ENCODE measurements at regions not wholly inside any gene's neighbourhood (a gene's known extent, or its start where the extent isn't known, plus 50 kb on each side); places are given as distances from the start of the nearest gene placed in this dataset.
A peak's percentile ranks its signal among the peaks of the same experiment; 100 is the strongest.

DNA sequence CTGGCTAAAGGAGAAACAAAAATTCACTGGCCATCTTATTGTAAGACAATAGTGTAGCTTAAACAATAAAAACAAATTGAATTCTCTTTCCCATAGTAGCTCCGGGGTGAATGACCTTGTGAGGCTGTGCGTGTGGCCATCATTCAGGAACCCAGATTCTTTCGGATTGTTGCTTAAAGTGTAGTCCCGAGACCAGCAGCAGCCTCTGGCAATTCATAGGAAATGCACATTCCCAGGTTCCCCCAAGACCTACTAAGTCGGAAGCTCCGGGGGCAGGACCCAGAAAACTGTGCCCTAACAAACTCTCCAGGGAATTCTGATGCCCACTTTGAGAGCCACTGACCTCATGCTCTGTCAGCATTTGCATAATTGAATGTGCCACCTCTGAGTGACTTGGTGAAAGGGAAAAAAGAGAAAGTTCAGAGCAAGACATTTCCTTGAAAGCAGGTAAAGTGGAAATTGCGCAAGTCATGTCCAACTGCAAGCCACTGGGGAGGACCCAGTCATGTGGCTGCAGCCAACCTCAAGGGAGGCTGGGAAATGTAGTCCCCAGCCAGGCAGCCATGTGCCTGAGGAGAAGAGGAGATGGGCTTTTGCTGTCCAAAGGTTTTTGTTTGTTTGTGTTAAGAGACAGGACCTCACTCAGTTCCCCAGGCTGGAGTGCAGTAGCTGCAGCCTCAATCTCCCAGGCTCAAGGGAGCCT, 50.7 kb upstream of the PNMA8B start:
- Histone ChIP-seq H3K4me1 (ENCODE audit: control insufficient read depth, insufficient read depth, low read length) (peaks cover 3% of the 10 kb centered on the region), H3K27me3 (ENCODE audit: control insufficient read depth, insufficient read depth, low read length) (no peaks in the 10 kb centered on the region), H3K27ac (ENCODE audit: low read length) (no peak overlapping the region), H3K4me3 (ENCODE audit: low read length) (peak overlapping the region; percentile 21), H3K9me3 (ENCODE audit: control insufficient read depth, low read depth, low read length) (peaks cover 8% of the 10 kb centered on the region), H3K36me3 (ENCODE audit: control insufficient read depth, insufficient read depth, low read length) (no peaks in the 10 kb centered on the region)
- WGBS (ENCODE audit: insufficient coverage, low lambda C conversion rate) = no CpG with 5 or more reads among the region's 7 CpGs
- peak; percentile 89 to 92 for DNase-seq

GRCh38 chr19:46550684-46551083, 50.4 kb upstream of the CALM3 start:
- WGBS (ENCODE audit: insufficient coverage, low lambda C conversion rate) = 75% methylated on average over 1 of the region's 1 CpG
- H3K27ac ChIP-seq (ENCODE audit: low read length) = no peak overlapping the region
- no peak overlapping the region for H3K4me3 ChIP-seq (ENCODE audit: low read length)
- H3K36me3 ChIP-seq (ENCODE audit: control insufficient read depth, insufficient read depth, low read length) = no peaks in the 10 kb centered on the region
- no peak for DNase-seq
- H3K27me3 ChIP-seq (ENCODE audit: control insufficient read depth, insufficient read depth, low read length) = no peaks in the 10 kb centered on the region
- peaks cover 3% of the 10 kb centered on the region for H3K4me1 ChIP-seq (ENCODE audit: control insufficient read depth, insufficient read depth, low read length)
- peaks cover 12% of the 10 kb centered on the region for H3K9me3 ChIP-seq (ENCODE audit: control insufficient read depth, low read depth, low read length)

- Histone ChIP-seq H3K27me3 (ENCODE audit: control insufficient read depth, insufficient read depth, low read length) (no peaks in the 10 kb centered on the region), H3K27ac (ENCODE audit: low read length) (no peak overlapping the region), H3K4me1 (ENCODE audit: control insufficient read depth, insufficient read depth, low read length) (peaks cover 2% of the 10 kb centered on the region), H3K9me3 (ENCODE audit: control insufficient read depth, low read depth, low read length) (peaks cover 12% of the 10 kb centered on the region), H3K4me3 (ENCODE audit: low read length) (no peak overlapping the region), H3K36me3 (ENCODE audit: control insufficient read depth, insufficient read depth, low read length) (no peaks in the 10 kb centered on the region)
- no peak for DNase-seq
These were observed 50.0 kb upstream of the CALM3 start for GRCh38 chr19:46551164-46551563.

All from large intestine (tissue), 3 donors.